ENCODE measurements at regions not wholly inside any gene's neighbourhood (a gene's known extent, or its start where the extent isn't known, plus 50 kb on each side); places are given as distances from the start of the nearest gene placed in this dataset.
"Not testable (repeated sequence)": the region's sequence is repeated elsewhere in the genome, so short reads cannot be mapped to it uniquely, and the experiment has no call there.

- DNase-seq, result no peak
Observed at GRCh38 chr5:158601118-158601517, 498.6 kb downstream of the EBF1 start.

DNA sequence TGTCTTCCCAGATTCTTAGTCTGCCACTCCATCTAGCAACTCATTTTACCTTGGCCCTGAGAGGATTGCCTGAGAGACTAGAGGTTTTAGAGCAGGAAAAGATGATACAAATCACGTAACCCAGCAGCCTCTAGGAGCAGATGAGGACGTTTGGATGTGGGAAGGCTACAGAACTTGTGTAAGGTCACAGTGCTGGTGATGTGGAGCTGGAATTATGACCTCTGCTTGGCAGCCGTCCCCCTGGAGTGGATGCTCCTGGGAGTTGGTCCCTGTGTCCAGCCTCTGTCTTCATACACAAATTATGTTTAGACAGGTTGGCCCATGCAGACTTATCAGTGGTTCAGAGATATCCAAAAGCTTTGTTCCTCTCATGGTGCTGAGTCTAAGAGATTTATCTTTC is 499.0 kb downstream of the EBF1 start:
- DNase-seq, result no peak

DNA sequence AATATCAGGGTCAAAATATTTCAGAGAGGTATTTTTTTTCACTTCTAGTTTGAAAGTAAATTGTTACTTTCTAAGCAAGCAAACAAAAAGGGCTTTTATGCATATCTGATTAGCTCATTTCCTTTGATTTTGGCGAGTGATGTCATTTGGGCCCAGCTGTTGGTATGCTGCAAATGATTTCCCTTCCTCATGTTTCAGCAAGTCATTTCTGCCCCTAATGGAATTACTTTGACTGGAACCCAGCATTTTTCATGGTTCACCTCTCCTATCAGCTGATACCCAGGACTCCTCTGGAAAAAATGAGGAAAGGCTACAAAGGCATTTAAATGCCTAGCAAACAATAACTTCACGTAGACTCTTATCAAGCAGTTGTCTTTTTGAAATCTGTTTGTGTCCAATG is 500.6 kb downstream of the EBF1 start:
- DNase-seq, result no peak

DNA sequence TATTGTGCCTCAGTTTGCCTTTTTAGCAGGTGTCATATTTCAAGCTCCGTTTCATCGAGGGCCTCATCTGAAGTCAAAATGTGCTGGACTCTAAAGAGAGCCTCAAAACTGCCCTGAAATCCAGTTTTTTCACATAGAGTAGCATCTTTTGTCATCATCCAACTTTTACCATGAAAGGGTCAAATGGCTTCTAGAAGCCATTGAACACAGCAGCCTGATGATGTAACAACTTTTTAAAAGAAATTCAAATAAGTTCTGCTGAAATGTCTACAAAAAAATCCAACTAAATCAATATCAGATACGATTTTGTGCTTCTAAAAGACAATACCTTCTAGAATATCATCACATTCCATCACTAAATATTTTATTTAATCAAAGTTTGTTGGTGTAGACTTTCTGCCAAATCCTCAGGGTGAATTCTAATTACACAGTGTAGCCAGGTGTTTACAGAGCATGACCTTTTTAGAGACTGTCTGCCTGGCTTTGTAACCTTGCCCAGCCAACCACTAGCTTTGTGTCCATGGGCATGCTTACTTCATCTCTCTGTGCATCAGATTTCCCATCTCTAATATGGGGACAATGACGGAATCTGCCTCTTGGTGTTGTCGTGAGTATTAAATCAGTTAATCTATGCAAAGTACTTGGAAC is 505.0 kb downstream of the EBF1 start:
- DNase-seq, result no peak

- DNase-seq, result no peak
Observed at GRCh38 chr5:158593925-158594324, 505.8 kb downstream of the EBF1 start.

GRCh38 chr5:158591301-158591863 is 508.3 kb downstream of the EBF1 start:
- DNase-seq, result no peak

DNA sequence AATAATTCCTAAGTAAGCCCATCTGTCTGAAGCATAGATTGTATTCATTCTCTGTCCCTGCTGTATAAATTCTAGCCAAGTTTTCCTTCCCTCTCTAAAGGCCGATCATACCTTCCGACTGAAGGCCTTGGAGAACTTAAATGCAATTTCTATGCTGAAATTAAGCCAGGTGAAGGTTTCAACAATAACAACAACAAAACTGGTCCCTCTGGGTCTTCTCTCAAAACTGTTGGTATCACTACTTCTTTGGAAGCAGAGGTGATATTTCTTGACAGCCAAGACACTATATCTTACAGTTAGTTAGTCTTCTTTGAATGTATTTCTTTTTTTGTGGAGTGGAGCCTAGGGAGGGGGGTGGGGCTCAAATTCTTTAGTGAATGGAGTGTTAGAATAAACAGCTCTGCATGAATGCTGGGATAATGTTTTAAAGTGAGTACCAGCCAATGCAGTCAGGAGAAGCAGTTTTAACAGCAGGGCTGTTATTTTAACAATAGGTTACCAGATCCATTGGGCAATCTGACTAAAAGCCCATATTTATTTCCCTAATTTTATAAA is 508.9 kb downstream of the EBF1 start:
- DNase-seq, result no peak

GRCh38 chr5:158589939-158590338 is 509.8 kb downstream of the EBF1 start:
- no peak for DNase-seq

- no peak for DNase-seq
Observed at GRCh38 chr5:158588617-158589016, 511.1 kb downstream of the EBF1 start.

DNA sequence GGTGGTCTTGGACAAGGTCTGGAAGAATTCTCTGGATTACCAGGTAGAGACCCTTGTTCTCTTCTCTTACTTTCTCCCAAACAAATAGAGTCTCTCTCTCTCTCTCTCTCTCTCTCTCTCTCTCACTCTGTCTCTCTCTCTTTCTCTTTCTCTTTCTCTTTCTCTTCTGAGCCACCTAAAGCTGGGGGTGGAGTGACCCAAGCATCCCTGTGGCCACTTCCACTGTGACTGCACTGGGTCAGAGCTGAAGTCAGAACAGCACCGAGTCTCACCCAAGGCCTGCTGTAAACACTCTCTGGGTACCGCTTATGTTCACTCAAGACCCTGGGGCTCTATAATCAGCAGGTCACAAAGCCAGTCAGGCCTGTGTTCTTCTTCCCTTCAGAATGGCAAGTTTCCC is 513.7 kb downstream of the EBF1 start:
- DNase-seq, result no peak

- DNase-seq, result not testable (repeated sequence)
Observed at GRCh38 chr5:158582669-158583068, 517.0 kb downstream of the EBF1 start.

- DNase-seq, result no peak
Observed at GRCh38 chr5:158573829-158574228, 525.9 kb downstream of the EBF1 start.

DNA sequence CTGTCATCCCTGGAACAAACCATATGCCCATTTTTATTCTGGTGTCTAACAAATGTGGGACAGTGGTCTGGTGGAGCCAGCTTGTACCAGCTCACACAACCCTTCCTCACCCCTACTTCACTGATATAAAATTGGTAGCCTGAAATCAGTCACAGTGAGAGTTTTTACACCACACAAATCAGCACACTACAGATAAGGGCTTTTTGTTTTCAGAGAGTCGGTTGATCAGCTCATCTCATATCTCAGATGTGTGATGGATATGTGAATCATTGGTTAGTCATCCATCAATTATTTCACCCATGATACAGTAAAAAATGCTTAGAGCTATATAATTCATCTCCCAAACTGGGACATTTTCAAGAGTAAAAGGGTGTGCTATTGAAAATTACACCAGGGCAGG is 529.2 kb downstream of the EBF1 start:
- no peak for DNase-seq

GRCh38 chr5:158569534-158569933 is 530.2 kb downstream of the EBF1 start:
- DNase-seq, result no peak

GRCh38 chr5:158565017-158565789 is 534.5 kb downstream of the EBF1 start:
- DNase-seq, result no peak

DNA sequence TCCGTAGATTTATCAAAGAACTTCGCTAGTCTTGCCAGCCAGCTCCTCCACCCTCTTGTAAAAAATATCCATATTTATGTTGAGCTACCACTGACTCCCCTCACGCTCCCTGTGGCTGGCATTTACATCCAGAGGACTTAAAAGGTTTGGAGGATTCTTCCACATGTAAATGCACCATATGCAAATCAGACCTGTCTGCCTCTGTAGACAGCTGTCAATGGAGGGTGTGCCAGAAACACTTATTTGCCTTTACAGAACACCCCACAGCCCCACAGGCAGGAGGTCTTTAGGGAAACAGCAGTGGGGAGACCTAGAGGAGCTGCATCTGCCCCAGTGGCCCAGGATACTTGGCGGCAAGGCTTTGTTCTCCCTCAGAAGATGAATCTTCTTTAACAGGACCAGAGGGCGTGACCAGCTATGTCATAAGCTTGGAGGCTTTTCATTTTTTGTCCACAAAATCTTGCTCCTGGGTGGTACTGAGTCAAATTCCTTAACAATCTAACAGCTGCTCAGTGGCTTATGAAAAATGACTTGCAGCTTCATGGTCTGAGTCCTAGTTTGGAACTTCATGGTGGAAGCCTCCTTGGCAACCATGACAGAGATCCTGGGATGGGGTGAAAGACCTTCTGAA is 535.8 kb downstream of the EBF1 start:
- DNase-seq, result no peak

DNA sequence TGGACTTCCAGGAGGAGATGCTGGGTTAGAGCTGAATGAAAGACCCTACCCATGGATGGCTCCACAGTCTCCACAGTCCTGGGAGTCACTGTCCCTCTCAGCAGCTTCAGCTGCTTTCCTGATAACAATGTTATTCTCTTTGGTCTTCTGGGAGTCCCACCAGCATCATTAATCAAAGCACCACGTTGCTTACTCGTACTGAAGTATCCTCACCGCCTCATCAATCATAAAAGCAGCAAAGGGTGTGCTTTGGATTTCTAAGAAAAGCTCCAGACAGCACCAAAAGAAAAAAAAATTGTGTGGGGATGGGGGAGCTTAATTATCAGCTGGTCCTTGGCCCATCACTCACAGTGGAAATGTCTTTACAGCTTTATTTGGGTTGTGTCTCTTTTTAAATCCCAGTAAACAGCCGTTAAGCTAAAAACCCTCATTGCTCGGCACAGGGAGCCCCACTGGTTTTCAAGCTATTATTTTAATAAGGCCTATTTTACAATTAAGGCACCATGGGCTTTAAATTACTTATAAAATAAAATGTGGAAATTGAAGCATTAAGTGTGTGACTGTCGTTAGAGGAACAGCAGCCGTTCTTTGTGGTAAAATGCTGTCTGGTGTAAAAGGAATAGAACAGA is 538.0 kb downstream of the EBF1 start:
- no peak for DNase-seq

DNA sequence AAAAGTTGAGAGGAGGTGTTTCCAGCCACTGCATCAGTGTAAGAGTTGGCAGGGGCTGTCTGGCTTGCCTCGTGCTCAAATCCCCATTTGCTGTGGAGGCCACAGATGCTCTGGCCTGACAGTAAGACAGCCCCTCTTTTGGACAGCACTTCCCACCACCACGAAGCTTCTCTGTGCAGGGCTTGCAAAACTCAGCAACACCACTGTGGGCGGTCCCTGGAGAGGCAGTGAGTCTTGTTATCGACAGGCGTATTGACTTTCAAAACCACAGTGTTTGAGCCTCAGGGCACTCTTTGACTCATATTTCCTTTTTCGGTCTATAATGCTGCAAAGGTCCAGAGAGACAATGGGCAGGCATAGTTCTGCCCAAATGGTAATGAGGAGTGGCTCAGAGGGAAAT is 539.5 kb downstream of the EBF1 start:
- no peak for DNase-seq

DNA sequence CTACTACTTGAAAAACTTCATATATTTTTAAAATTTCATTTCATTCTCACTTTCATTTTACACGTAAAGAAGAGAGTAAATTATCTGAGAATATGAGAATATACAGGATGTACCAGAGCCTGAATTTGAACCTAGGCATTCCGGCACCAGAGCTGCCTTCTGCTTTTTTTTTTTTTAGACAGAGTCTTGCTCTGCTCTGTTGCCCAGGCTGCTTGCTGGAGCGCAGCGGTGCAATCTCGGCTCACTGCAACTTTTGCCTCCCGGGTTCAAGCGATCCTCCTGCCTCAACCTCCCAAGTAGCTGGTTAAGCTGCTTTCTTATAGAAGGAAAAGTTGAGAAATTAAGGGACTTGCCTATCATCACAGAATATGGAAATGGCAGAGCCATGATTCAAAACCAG is 540.1 kb downstream of the EBF1 start:
- DNase-seq, result no peak

GRCh38 chr5:158559066-158559465 is 540.6 kb downstream of the EBF1 start:
- no peak for DNase-seq

- no peak for DNase-seq
Observed at GRCh38 chr5:158553962-158554336, 545.8 kb downstream of the EBF1 start.

DNA sequence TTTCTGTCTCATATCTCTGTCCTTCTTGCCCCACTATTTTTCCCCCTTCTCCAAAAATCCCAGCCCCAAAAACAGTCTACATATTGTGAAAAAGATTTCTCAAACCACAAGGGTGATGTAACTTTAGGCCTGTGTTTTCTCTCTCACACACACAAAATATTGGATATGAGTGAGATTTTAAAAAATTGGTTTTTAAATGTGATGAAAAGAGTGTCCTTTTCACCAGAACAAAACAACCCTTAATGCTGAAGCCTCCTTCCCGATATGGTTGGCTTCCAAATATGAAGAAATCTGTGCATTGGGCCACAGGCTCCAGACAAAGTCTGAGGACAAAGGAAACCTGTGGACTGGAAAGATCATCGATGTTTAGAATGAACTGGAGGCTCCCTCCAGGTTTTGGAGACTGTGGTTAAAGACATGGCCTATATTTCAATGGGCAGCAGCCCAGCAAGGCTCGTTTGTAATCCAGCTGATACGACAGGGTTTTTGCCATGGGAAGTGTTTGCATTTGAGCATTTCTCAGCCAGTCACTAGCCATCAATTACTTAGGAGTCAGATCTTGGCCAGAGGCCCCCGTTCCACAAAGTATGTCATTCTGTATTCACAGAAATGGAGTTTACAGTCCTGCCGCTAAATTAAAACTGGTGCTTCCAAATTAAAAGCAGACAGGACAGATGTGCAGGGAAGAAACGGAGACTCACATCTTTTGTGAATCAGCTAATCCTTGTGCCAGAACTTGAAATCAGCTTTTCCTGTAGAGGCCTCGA is 546.3 kb downstream of the EBF1 start:
- no peak for DNase-seq

Measured in activated CD8-positive, alpha-beta memory T cell treated with anti-CD3 and anti-CD28 coated beads, Interleukin-2, amount 50 U/mL, for 4 hours (primary cell).